Uterus (tissue), 3 donors: ENCODE measurements at regions not wholly inside any gene's neighbourhood (a gene's known extent, or its start where the extent isn't known, plus 50 kb on each side); places are given as distances from the start of the nearest gene placed in this dataset.
A peak's percentile ranks its signal among the peaks of the same experiment; 100 is the strongest.

Experiments used
- DNase-seq, 2 donors: peaks; one replicate each; pipeline ENCODE4 v3.0.0-alpha.2; 2019 to 2020
- H3K27ac ChIP-seq, 2 donors: fragments of 200-600 bp; sonication (generic); 1 replicate in 1 of 2; 2 replicates in 1 of 2; pipeline ENCODE4 v1.5.1; 2016 to 2018
- H3K27me3 ChIP-seq, 2 donors: fragments of 200-600 bp; sonication (generic); one replicate each; pipeline ENCODE4 v1.5.1; 2018 to 2019; ENCODE audit warnings: control low read depth in 1 of 2
- H3K36me3 ChIP-seq, 2 donors: fragments of 200-600 bp; sonication (generic); one replicate each; pipeline ENCODE4 v1.5.1; 2019; ENCODE audit warnings: control low read depth in 1 of 2
- H3K4me1 ChIP-seq, 2 donors: fragments of 200-600 bp; sonication (generic); one replicate each; pipeline ENCODE4 v1.5.1; 2018 to 2019; ENCODE audit warnings: control low read depth in 1 of 2
- H3K4me3 ChIP-seq, 2 donors: fragments of 200-600 bp; sonication (generic); 1 replicate in 1 of 2; 2 replicates in 1 of 2; pipeline ENCODE4 v1.5.1; 2018 to 2019; ENCODE audit warnings: mild to moderate bottlenecking in 1 of 2
- H3K9me3 ChIP-seq, 2 donors: fragments of 200-600 bp; sonication (generic); one replicate each; pipeline ENCODE4 v1.5.1; 2019; ENCODE audit warnings: control low read depth in 1 of 2
- CTCF ChIP-seq, 4 experiments: fragments of 200-600 bp in 2 of 4; fragments of 450-650 bp in 2 of 4; sonication (generic) in 2 of 4; IDR thresholded peaks; one replicate each; pipeline ENCODE4 v1.5.1; 2016 to 2019; ENCODE audit warnings: antibody characterized with exemption in 4 of 4, mild to moderate bottlenecking in 2 of 4, moderate library complexity in 1 of 4
- POLR2A ChIP-seq, 2 donors: fragments of 450-650 bp; IDR thresholded peaks; one replicate each; pipeline ENCODE4 v1.6.1; 2016; ENCODE audit warnings: antibody characterized with exemption in 2 of 2, mild to moderate bottlenecking in 1 of 2, moderate library complexity in 1 of 2
- intact Hi-C: fragments of 100-400 bp; cut with DNase I; formaldehyde crosslinking; loops from one replicate; pipeline ENCODE4 v1.15.1; 2023; ENCODE audit warnings: low total_unique reads
- donor health status: DM: yes; HTN: yes; CAD: no.

GRCh38 chr3:161559177-161559998 lies 62.8 kb downstream of the OTOL1 start:
- no peak for TF ChIP-seq POLR2A (IDR thresholded peaks at IDR 0.05)
- TF ChIP-seq CTCF (IDR thresholded peaks at IDR 0.05), result peak; percentile 48 to 63 (median 50)
- H3K27me3 ChIP-seq, result no peaks in the 10 kb centered on the region
- H3K4me1 ChIP-seq, result no peaks in the 10 kb centered on the region
- no peak for DNase-seq
- no peak overlapping the region for H3K27ac ChIP-seq
- H3K4me3 ChIP-seq, result no peak overlapping the region
- intact Hi-C loops, result no loop called here
- no peaks in the 10 kb centered on the region for H3K36me3 ChIP-seq
- no peaks in the 10 kb centered on the region for H3K9me3 ChIP-seq

GRCh38 chr3:161560008-161560637 lies 63.5 kb downstream of the OTOL1 start:
- H3K27me3 ChIP-seq, result no peaks in the 10 kb centered on the region
- DNase-seq, result peak; percentile 25 to 29
- H3K4me3 ChIP-seq, result no peak overlapping the region
- no peaks in the 10 kb centered on the region for H3K4me1 ChIP-seq
- no peak overlapping the region for H3K27ac ChIP-seq
- intact Hi-C loops, result no loop called here
- no peaks in the 10 kb centered on the region for H3K36me3 ChIP-seq
- no peaks in the 10 kb centered on the region for H3K9me3 ChIP-seq
- TF ChIP-seq POLR2A (IDR thresholded peaks at IDR 0.05) (no peak), CTCF (IDR thresholded peaks at IDR 0.05) (peak; percentile 43 to 56 (median 54))

- intact Hi-C loops, result no loop called here
- Histone ChIP-seq H3K4me3 (no peak overlapping the region), H3K4me1 (no peaks in the 10 kb centered on the region), H3K9me3 (no peaks in the 10 kb centered on the region), H3K36me3 (no peaks in the 10 kb centered on the region), H3K27ac (no peak overlapping the region), H3K27me3 (no peaks in the 10 kb centered on the region)
- TF ChIP-seq CTCF (IDR thresholded peaks at IDR 0.05) (no peak), POLR2A (IDR thresholded peaks at IDR 0.05) (no peak)
- no peak for DNase-seq
Observed at GRCh38 chr3:161567577-161568361, 71.2 kb downstream of the OTOL1 start.

GRCh38 chr3:161568671-161569070 lies 72.1 kb downstream of the OTOL1 start:
- H3K27ac ChIP-seq, result no peak overlapping the region
- no peaks in the 10 kb centered on the region for H3K27me3 ChIP-seq
- no peaks in the 10 kb centered on the region for H3K9me3 ChIP-seq
- no peaks in the 10 kb centered on the region for H3K36me3 ChIP-seq
- TF ChIP-seq POLR2A (IDR thresholded peaks at IDR 0.05), result no peak
- TF ChIP-seq CTCF (IDR thresholded peaks at IDR 0.05), result no peak
- intact Hi-C loops, result no loop called here
- H3K4me3 ChIP-seq, result no peak overlapping the region
- H3K4me1 ChIP-seq, result no peaks in the 10 kb centered on the region
- no peak for DNase-seq

GRCh38 chr3:161571951-161572350 lies 75.3 kb downstream of the OTOL1 start:
- Histone ChIP-seq H3K27ac (no peak overlapping the region), H3K4me3 (no peak overlapping the region), H3K27me3 (no peaks in the 10 kb centered on the region), H3K9me3 (no peaks in the 10 kb centered on the region), H3K36me3 (no peaks in the 10 kb centered on the region), H3K4me1 (no peaks in the 10 kb centered on the region)
- TF ChIP-seq POLR2A (IDR thresholded peaks at IDR 0.05) (no peak), CTCF (IDR thresholded peaks at IDR 0.05) (no peak)
- DNase-seq, result no peak
- intact Hi-C loops, result no loop called here
